SJCRH30 (cell line): ENCODE measurements at regions not wholly inside any gene's neighbourhood (a gene's known extent, or its start where the extent isn't known, plus 50 kb on each side); places are given as distances from the start of the nearest gene placed in this dataset.

Experiments
- DNase-seq, 2 experiments: peaks; one replicate each; pipeline ENCODE4 v3.0.0-alpha.2; 2015 to 2020
- H3K27ac ChIP-seq: fragments of 250-450 bp; sonication (Bioruptor Pico); 2 replicates; pipeline ENCODE4 v1.5.1; 2020; ENCODE audit warnings: mild to moderate bottlenecking, moderate library complexity
- H3K27me3 ChIP-seq: fragments of 250-450 bp; sonication (Bioruptor Pico); 2 replicates; pipeline ENCODE4 v1.5.1; 2020; ENCODE audit warnings: mild to moderate bottlenecking, moderate library complexity
- H3K36me3 ChIP-seq: fragments of 250-450 bp; sonication (Bioruptor Pico); 2 replicates; pipeline ENCODE4 v1.5.1; 2020; ENCODE audit warnings: mild to moderate bottlenecking, moderate library complexity
- H3K4me1 ChIP-seq: fragments of 250-450 bp; sonication (Bioruptor Pico); 2 replicates; pipeline ENCODE4 v1.5.1; 2020; ENCODE audit warnings: mild to moderate bottlenecking, moderate library complexity
- H3K4me3 ChIP-seq: fragments of 250-450 bp; sonication (Bioruptor Pico); 2 replicates; pipeline ENCODE4 v1.5.1; 2020; ENCODE audit warnings: mild to moderate bottlenecking, moderate library complexity
- H3K9me3 ChIP-seq: fragments of 250-450 bp; sonication (Bioruptor Pico); replicated peaks from 2 replicates; pipeline ENCODE4 v1.5.1; 2020; ENCODE audit warnings: mild to moderate bottlenecking, moderate library complexity

DNA sequence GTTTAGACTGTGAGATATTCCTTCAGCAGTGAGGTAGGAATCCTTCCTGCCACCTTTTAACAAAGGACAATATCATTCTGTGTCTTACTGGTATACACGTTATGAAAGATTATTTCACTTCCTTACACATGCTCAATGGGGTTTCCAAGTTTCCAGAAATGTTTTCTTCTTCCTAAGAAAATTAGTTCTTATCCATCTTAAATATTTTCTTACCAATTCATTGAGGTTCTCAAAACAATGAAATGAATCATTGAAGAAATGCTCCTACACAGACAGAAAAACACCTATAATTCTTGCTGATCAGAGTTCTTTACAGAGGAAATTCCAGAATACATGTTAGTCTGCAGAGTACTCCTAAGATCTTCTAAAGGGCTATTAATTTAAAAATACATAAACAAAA is 51.4 kb upstream of the SEC61G start:
- H3K27ac ChIP-seq: no peak overlapping the region
- no peak overlapping the region for H3K4me3 ChIP-seq
- H3K4me1 ChIP-seq: peaks cover 26% of the 10 kb centered on the region
- DNase-seq: no peak
- no peaks in the 10 kb centered on the region for H3K36me3 ChIP-seq
- no peaks in the 10 kb centered on the region; the same call in 1 of the 2 replicates for H3K9me3 ChIP-seq
- no peaks in the 10 kb centered on the region for H3K27me3 ChIP-seq

DNA sequence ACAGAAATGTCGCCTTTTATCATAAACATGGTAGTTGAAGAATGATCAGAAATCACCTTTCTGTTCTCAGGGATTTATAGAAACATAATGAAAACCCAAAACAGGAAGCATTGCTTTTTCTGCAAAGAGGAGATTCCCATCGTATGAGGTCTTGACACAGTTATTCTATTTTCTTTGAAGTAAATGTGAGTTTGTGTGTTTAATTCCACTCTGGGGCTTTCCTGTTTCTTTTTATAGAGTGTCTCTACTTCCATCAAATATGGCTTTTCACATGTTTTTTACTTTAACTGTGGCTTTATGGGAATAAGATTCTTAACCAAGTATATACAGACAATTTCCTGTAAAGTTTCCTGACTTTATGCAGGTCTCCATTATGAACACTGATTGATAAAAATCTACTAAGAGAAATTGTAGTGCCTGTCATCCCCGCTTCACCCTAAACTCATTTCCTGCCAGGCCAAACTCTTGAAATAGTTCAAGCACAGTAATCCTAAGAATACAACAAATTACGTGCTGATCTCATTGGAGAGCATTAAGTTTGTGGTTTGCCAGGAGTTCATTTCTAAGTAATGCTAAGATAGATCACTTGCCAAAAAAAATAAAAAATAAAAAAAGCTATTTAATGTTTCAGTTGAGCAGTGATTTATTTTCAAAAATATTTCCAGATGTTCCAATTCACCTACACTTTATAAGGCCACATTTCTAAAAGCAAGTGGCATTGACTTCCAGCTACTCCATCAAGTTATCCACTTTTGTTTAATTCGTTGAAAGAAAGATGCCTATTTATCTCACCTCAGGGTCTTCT is 52.2 kb upstream of the SEC61G start:
- DNase-seq: no peak
- Histone ChIP-seq H3K27ac (no peak overlapping the region), H3K36me3 (no peaks in the 10 kb centered on the region), H3K4me3 (no peak overlapping the region), H3K27me3 (no peaks in the 10 kb centered on the region), H3K4me1 (peaks cover 26% of the 10 kb centered on the region), H3K9me3 (no peaks in the 10 kb centered on the region; the same call in 1 of the 2 replicates)

DNA sequence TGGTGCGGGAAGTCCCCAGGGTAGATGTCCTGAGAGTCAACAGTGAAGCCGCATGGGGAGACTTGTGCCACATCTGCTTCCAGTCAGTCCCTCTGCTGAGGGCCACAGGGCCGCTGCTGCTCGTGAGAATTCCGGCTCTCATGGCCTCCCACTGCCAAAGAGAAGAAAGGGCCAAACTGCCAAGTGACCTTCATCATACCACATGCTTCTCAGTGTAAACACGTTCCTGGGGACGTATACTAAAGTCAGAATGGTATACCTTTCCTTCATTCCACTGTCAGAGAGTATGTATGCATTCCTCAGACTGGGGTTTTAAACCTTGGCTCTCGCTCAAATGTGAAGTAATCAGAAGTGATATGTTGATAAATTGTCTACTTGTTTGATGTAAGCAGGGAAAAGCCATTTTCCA is 52.8 kb upstream of the SEC61G start:
- H3K36me3 ChIP-seq: no peaks in the 10 kb centered on the region
- H3K27ac ChIP-seq: no peak overlapping the region
- no peak for DNase-seq
- no peaks in the 10 kb centered on the region for H3K27me3 ChIP-seq
- no peak overlapping the region for H3K4me3 ChIP-seq
- H3K9me3 ChIP-seq: no peaks in the 10 kb centered on the region; the same call in 1 of the 2 replicates
- peaks cover 26% of the 10 kb centered on the region for H3K4me1 ChIP-seq

DNA sequence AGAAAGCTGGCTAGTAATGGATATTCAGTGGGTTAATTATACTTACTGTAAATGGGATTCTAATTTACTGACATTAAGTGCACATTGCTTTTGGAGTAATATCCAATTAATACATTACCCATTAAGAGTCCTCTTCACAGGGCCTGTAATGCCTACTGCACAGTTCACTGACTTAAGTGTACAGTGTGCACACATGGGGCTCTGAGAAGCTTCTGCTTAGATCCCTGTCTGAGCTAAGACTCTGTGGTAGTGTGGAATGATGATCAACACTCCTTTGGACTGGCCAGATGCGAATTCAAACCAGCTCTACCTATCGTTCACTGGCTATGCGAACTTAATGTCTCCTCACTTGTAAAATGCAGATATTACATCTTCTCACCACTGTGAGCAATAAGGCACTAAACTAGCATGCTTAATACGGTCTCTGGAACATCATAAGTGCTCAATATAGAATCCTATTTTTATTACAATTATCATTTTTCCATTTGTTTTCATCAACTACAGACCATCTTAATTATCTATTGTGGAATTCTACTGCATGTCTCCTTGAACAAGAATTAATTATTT is 53.8 kb upstream of the SEC61G start:
- no peaks in the 10 kb centered on the region; the same call in 1 of the 2 replicates for H3K9me3 ChIP-seq
- H3K27me3 ChIP-seq: no peaks in the 10 kb centered on the region
- no peak overlapping the region for H3K4me3 ChIP-seq
- no peaks in the 10 kb centered on the region for H3K36me3 ChIP-seq
- H3K27ac ChIP-seq: no peak overlapping the region
- peaks cover 26% of the 10 kb centered on the region for H3K4me1 ChIP-seq
- no peak for DNase-seq

DNA sequence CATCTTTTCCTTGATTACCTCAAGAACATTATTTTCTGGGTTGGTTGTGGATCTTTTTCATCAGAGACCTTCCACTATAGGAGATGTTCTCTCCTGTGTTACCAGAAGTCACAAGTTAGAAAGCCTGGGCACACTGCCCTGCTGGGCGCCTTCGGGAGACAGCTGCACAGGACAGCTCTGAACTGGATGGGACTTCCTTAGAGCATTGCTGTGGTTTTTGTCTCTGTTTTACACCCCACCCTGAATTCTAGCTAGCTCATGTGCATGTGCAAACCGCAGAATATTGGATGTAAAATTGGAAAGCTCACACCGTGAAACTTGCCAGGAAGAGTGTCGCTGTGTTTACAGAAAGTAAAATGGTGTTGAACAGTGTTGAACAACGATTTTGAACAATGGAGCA is 54.4 kb upstream of the SEC61G start:
- no peaks in the 10 kb centered on the region; the same call in 1 of the 2 replicates for H3K9me3 ChIP-seq
- H3K27me3 ChIP-seq: no peaks in the 10 kb centered on the region
- no peaks in the 10 kb centered on the region for H3K36me3 ChIP-seq
- peak; percentile 42 to 71 for DNase-seq
- peak overlapping the region; percentile 30; the same call in 1 of the 2 replicates for H3K4me3 ChIP-seq
- peaks cover 26% of the 10 kb centered on the region for H3K4me1 ChIP-seq
- peak overlapping the region; percentile 29; the same call in 1 of the 2 replicates for H3K27ac ChIP-seq

DNA sequence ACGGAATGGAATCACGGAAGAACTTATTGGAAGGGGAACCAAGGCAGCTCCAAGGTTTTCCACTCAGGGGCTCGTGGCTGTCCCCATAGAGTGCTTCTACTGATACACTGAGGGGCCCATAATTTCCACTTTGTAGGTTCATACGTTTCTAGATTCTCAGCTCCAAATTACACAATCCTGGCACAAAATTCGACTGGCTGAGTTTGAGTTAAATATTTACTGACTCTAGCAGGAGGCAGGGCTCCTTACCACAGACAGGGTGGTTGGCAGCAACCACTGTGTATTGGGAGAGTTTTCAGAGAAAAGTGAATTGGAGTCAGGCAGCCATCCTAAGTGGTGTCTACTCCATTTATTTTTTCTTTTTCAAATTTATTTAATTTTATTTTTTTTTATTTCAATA is 55.4 kb upstream of the SEC61G start:
- H3K27me3 ChIP-seq: no peaks in the 10 kb centered on the region
- no peak for DNase-seq
- H3K4me3 ChIP-seq: no peak overlapping the region
- H3K27ac ChIP-seq: no peak overlapping the region
- peaks cover 26% of the 10 kb centered on the region for H3K4me1 ChIP-seq
- no peaks in the 10 kb centered on the region for H3K36me3 ChIP-seq
- H3K9me3 ChIP-seq: no peaks in the 10 kb centered on the region; the same call in 1 of the 2 replicates

DNA sequence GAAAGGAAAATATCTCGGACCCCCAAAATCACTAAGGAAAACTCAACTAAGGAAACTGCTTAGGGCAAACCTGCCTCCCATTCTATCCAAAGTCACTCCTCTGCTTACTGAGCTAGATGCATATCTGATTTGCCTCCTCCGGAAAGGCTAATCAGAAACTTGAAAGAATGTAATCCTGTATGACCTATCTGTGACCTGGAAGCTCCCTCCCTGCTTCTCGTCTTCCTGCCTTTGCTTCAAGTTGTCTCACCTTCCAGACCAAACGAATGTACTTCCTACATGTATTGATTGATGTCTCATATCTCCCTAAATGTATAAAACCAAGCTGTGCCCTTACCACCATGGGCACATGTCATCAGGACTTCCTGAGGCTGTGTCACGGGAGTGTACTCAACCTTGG is 58.1 kb upstream of the SEC61G start:
- Histone ChIP-seq H3K27me3 (no peaks in the 10 kb centered on the region), H3K4me1 (peaks cover 15% of the 10 kb centered on the region), H3K27ac (no peak overlapping the region), H3K4me3 (no peak overlapping the region), H3K36me3 (no peaks in the 10 kb centered on the region), H3K9me3 (no peaks in the 10 kb centered on the region)
- no peak for DNase-seq

DNA sequence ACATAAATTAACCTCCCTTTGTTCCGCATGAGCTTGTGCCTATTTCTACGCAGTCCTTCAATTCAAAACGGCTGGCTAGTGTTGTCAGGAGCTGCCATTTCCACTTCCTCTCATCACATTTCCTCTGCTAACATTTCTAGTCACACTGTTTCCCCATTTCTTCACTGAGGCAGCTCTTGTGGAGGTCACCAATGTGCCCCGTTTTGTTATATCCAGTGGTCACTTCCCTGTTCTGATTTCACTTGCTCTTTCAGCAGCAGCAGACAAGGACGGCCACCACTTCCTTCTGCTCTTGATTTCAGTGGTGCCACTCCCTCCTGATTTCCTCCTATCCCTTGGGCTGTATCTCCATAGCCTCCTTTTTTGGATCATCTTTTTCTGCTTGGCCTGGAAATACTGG is 64.8 kb upstream of the SEC61G start:
- Histone ChIP-seq H3K27ac (no peak overlapping the region), H3K36me3 (no peaks in the 10 kb centered on the region), H3K4me1 (no peaks in the 10 kb centered on the region), H3K4me3 (no peak overlapping the region), H3K27me3 (no peaks in the 10 kb centered on the region), H3K9me3 (no peaks in the 10 kb centered on the region)
- no peak for DNase-seq

DNA sequence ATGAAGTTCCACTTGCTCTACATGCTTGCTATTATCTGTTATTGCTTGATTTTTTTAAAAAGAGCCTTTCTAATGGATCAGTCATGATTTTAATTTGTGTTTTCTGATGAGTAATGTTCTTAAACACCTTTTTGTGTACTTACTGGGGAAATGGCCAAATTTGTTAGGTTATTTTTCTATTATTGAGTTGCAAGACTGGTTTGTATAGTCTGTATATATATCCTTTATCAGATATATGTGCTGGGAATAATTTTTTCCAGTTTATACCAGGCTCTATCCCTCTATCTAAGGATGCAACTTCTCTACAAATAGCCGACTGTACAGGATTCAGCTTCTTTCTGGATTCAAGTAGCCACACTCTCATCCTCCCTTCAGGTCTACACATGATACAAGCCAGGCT is 65.6 kb upstream of the SEC61G start:
- Histone ChIP-seq H3K36me3 (no peaks in the 10 kb centered on the region), H3K27me3 (no peaks in the 10 kb centered on the region)
- no peak for DNase-seq

DNA sequence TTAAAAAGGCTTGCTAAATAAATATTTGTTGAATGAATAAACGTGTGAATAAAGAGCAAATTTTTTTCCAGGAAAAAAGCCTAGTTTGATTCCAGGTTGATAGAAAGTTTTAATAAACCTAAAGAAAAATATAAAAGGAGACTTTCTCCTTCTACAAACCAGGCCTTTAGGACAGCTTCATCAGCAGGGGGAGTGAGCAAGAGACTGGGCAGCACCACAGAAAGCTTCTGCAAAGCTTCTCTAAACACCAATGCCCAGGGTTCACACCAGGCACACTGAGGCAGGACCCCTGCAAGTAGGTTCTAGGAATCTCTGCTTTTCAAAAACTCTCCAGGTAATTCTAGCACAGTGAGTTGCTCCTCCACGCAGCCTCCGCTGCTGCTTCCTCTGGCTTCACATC is 66.4 kb upstream of the SEC61G start:
- H3K4me1 ChIP-seq: no peaks in the 10 kb centered on the region
- no peak for DNase-seq
- no peak overlapping the region for H3K4me3 ChIP-seq
- H3K27ac ChIP-seq: no peak overlapping the region
- no peaks in the 10 kb centered on the region for H3K9me3 ChIP-seq
- no peaks in the 10 kb centered on the region for H3K36me3 ChIP-seq
- no peaks in the 10 kb centered on the region for H3K27me3 ChIP-seq

More for the DNA sequence above, 65.6 kb upstream of the SEC61G start:
- Histone ChIP-seq H3K27ac (no peak overlapping the region), H3K4me1 (no peaks in the 10 kb centered on the region), H3K4me3 (no peak overlapping the region), H3K9me3 (no peaks in the 10 kb centered on the region)

DNA sequence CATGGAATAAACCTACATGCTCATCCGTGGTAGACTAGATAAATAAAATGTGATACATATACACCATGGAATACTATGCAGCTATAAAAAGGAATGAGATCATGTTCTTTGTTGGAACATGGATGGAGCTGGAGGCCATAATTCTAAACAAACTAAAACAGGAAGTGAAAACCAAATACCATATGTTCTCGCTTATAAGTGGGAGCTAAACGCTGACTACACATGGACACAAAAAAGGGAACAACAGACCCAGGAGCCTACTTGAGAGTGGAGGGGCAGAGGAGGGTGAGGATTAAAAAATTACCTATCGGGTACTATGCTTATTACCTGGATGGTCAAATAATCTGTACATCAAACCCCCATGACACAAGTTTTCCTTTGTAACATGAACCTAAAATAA is 68.7 kb upstream of the SEC61G start:
- Histone ChIP-seq H3K9me3 (no peaks in the 10 kb centered on the region), H3K27ac (no peak overlapping the region), H3K27me3 (no peaks in the 10 kb centered on the region), H3K4me1 (no peaks in the 10 kb centered on the region), H3K36me3 (no peaks in the 10 kb centered on the region), H3K4me3 (no peak overlapping the region)
- no peak for DNase-seq

DNA sequence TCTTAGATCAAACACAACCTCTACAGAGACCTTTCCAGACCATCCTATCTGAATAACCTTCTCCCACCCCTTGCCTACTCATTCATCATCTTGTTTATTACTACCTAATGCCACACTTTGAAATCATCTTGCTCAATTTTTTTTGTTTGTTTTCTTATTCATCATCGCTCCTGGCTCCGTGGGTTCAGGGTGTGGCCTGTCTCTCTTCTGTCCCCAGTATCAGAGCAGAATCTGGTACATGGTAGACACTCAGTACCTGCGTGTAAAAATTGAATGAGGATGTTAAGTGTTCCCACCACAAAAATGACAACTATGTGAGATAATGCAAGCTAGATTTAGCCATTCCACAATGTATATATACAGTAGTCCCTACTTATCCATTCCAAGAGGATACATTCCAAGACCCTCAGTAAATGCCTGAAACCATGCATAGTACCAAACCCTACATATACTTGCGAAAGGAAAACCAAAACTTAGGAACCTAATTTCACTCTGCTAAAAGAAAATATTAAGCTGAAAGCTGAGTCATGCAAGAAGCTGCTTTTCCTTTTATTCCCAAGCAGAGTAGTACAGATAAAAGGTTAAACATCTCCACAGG is 72.1 kb upstream of the SEC61G start:
- no peak for DNase-seq
- no peaks in the 10 kb centered on the region for H3K27me3 ChIP-seq
- no peaks in the 10 kb centered on the region for H3K4me1 ChIP-seq
- H3K27ac ChIP-seq: no peak overlapping the region
- H3K4me3 ChIP-seq: no peak overlapping the region
- H3K9me3 ChIP-seq: no peaks in the 10 kb centered on the region
- no peaks in the 10 kb centered on the region for H3K36me3 ChIP-seq

DNA sequence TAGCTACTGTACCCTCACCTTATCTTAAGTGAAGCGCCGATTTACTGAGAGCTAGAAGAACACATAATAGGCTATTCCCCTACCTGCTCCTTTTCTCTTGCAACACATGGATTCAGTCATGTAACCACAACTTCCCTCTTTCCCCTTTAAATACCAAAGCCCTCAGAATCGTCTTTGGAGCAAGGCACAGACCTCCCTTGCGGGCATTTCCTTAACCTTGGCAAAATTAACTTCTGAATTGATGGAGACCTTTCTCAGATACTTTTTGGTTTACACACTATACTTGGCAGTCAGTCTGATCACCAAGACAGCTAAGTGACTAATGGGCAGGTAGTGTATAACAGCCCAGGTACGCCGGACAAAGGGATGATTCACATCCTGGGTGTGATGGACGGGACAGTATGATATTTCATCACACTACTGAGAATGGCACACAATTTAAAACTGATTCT is 72.7 kb upstream of the SEC61G start:
- no peaks in the 10 kb centered on the region for H3K4me1 ChIP-seq
- H3K4me3 ChIP-seq: no peak overlapping the region
- H3K9me3 ChIP-seq: no peaks in the 10 kb centered on the region
- DNase-seq: no peak
- no peaks in the 10 kb centered on the region for H3K27me3 ChIP-seq
- no peak overlapping the region for H3K27ac ChIP-seq
- H3K36me3 ChIP-seq: no peaks in the 10 kb centered on the region

DNA sequence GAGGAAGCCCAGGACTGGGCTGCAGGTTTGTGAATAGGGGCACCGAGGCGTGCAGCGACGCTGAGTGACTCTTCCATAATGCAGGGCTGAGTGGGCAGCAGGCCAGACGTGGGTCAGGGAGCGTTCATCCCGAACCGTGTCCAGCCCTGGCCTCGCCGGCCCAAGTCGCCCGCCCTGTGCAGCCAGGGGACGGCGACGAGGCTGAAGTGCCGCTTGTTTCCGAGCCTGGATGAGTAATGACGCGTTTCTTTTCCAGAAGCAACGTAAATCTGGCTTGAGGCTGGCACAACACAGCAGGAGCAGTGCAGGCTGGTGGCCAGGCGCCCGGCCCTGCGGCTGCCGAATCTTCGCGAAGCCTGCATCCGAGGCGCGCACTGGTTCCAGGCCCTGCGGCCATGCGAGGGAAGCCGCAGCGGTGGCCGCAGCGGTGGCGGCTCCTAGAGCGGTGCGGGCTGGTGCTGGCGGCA is 74.0 kb upstream of the SEC61G start:
- Histone ChIP-seq H3K9me3 (no peaks in the 10 kb centered on the region), H3K27me3 (no peaks in the 10 kb centered on the region), H3K36me3 (no peaks in the 10 kb centered on the region), H3K4me3 (no peak overlapping the region), H3K27ac (no peak overlapping the region), H3K4me1 (no peaks in the 10 kb centered on the region)
- DNase-seq: no peak

DNA sequence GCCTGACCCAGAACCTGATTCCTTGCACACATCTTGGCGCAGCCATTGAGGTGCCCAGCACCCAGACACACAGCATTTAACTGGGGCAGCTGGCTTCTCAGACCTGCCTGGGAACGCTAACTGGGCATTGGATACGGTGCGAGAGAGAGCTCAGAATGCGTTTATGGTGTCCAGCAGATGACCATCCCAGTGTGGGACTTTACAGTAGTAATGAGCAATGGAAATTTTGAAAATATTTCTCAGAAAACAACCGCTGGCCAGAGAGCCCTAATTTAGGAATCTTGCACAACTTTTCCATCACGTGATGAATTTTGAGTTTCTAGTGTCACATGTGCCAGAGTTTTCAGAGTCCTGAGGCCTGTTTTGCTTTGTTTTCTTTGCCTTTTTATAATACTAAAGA is 78.2 kb upstream of the SEC61G start:
- Histone ChIP-seq H3K4me1 (peaks cover 7% of the 10 kb centered on the region), H3K27ac (no peak overlapping the region), H3K4me3 (no peak overlapping the region), H3K27me3 (no peaks in the 10 kb centered on the region), H3K9me3 (no peaks in the 10 kb centered on the region), H3K36me3 (no peaks in the 10 kb centered on the region)
- no peak for DNase-seq
